SW 1271 (cell line): ENCODE measurements at regions not wholly inside any gene's neighbourhood (a gene's known extent, or its start where the extent isn't known, plus 50 kb on each side); places are given as distances from the start of the nearest gene placed in this dataset.
A peak's percentile ranks its signal among the peaks of the same experiment; 100 is the strongest.
"Not testable (repeated sequence)": the region's sequence is repeated elsewhere in the genome, so short reads cannot be mapped to it uniquely, and the experiment has no call there.

ENCODE experiments used
- DNase-seq, 2 experiments: peaks; one replicate each; lab custom pipeline; 2025; lab: John Stamatoyannopoulos, UW

DNA sequence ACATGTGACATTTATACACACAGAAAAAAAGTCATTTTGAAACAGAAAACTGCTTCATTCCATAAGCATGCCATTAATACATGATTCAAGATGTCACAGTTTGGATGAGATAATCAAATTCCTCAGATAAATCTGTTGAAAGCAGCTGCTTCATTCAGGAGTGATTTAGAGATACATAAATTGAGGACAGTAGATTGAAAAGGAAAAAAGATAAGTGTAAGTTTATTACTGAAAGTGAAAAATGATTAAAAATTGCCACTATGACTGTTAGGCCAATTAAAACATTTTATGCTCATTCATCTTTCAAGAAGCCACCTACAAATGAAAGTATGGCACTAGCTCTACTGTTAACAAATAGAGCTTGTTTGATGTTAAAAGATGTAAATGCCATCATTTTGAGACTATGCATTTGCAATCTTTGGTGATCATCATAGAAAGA is 136.9 kb upstream of the CDK6 start:
- no peak for DNase-seq

DNA sequence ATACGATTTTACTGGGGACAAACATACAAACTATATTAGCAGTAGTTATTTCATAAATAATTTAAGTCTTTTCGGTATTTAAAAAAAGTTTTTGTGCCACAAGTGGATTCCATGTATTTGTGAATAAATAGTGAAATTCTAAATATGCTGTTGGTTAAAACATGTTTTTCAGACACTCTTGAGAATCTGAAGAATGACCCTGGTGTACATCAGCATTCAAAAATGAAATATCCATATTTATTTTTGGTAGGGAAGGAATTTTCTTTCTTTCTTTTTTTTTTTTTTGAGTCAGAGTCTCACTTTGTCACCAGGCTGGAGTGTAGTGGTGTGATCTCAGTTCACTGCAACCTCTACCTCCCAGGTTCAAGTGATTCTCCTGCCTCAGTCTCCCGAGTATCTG is 136.1 kb upstream of the CDK6 start:
- DNase-seq, result no peak

- DNase-seq, result no peak
These were observed 132.7 kb upstream of the CDK6 start for GRCh38 chr7:92969061-92969460.

- DNase-seq, result no peak
These were observed 132.1 kb upstream of the CDK6 start for GRCh38 chr7:92968502-92968901.

DNA sequence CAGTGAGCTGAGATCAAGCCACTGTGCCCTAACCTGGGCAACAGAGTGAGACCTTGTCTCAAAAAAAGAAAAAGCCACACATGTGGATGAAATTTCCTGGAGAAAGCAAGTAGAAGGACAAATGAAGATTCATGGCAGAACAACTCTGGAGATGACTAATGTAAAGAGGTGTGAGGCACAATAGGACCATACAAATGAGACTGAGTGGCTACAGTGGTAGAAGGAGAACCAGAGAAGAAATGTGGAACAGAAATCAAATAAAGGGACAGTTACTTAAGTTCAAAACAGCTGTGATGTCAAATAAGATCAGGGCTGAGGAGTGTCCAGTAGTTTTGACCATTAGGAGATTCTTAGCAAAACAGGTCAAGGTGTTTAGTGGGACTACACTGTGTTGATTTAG is 130.9 kb upstream of the CDK6 start:
- DNase-seq, result no peak

DNA sequence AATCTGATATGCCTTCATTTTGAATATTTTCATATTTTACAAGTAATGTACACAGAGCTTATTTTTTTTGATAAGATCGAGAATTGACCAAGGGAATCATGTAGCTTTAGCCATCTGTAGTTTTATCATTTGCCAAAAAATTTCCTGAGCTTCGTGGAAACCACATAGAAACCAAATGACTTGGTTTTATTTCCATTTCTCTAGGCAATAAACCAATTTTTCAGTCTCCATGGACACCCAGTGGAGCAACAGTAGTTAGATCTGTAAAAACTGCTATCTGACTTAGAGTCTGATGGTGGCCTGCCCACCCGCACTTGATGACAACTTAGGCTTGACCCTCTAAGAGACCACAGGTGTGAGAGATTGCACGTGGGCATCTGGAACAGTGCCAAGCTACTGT is 127.8 kb upstream of the CDK6 start:
- DNase-seq, result no peak

DNA sequence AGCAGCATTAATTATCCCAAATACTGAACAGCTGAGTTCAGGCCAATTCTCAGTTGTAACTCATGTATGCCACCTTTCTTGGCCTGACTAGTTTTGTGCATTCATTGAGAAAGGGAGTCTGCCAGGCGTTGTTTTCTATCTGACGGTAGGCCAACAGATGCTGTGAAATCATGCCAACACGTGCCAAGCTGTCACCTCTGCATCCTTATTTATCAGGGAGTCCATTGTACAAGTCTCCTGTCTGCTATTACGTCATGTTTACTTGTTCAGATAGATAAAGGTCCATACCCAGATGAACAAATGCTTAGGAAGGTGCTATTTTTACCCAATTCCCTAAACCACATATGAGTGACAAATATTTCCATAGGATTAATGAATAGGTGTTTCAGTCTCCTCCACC is 127.2 kb upstream of the CDK6 start:
- DNase-seq, result no peak

GRCh38 chr7:92961961-92962360 is 125.6 kb upstream of the CDK6 start:
- no peak for DNase-seq

GRCh38 chr7:92956575-92956974 is 120.2 kb upstream of the CDK6 start:
- DNase-seq, result no peak

GRCh38 chr7:92955081-92955480 is 118.7 kb upstream of the CDK6 start:
- DNase-seq, result no peak

- DNase-seq, result no peak
These were observed 117.3 kb upstream of the CDK6 start for GRCh38 chr7:92953657-92954056.

- no peak for DNase-seq
These were observed 113.4 kb upstream of the CDK6 start for GRCh38 chr7:92949748-92950147.

DNA sequence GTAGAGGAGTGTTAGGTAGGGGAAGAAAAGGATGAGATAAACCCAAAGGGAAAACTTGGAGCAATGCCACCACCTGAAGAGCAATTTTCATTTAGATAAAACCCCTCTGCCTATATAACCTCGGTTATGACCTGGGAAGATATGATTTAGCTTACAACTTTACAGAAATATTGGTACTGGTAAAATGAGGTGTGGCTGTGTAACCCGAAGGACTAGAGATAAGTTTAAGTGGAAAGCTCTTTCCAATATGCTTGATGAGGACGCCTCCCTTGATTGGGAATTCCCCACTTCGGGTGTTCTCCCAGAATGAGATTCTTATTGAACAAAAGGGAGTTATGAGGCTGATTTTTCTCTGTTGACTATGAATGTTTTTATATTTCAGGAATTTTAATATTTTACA is 109.5 kb upstream of the CDK6 start:
- no peak for DNase-seq

GRCh38 chr7:92944633-92945032 is 108.3 kb upstream of the CDK6 start:
- DNase-seq, result no peak

DNA sequence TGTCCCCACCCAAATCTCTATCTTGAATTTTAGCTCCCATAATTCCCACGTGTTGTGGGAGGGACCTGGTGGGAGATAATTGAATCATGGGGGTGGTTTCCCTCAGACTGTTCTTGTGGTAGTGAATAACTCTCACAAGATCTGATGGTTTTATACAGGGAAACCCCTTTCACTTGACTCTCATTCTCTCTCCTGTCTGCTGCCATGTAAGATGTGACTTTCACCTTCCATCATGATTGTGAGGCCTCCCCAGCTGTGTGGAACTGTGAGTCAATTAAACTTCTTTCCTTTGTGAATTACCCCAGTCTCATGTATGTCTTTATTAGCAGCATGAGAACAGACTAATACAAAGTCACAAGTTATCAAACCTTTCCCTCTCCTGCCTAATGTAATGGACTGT is 106.3 kb upstream of the CDK6 start:
- DNase-seq, result not testable (repeated sequence)

- no peak for DNase-seq
These were observed 103.4 kb upstream of the CDK6 start for GRCh38 chr7:92939666-92940360.

DNA sequence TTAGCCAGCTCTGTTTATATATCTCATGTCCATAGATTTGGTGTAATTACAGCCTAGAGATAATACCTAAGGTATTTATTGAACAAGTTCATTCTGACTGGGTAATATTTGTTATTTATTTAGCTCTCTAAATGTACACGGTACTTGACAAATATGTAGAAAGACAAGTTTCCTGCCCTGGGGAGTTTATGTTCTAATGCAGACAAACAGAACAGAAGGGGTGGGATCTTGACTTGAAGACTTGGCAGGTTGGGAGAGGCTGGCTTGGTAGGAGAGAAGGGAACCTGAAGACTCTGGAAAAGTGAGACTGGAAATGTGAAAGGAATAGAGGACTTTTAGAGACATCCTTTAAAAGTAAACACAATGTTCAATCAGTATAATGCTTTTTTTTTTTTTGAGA is 97.7 kb upstream of the CDK6 start:
- no peak for DNase-seq

- no peak for DNase-seq
These were observed 96.1 kb upstream of the CDK6 start for GRCh38 chr7:92932450-92932849.

DNA sequence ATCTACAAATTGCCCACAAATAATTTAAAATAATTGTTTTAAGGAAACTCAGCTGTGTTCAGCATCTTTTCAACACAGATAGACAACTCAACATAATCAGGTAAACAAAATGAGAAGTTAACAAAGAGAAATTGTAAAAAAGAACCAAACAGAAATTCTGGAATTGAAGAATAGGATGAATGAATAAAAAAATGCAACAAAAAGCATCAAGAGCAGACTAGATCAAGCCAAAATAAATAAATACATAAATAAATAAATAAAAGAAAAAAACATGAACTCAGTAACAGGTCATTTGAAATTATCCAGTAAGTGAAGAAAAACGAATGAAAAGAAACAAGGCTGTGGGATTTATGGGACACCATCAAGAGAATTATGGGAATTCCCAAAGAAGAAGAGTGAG is 94.0 kb upstream of the CDK6 start:
- DNase-seq, result no peak

GRCh38 chr7:92926697-92927044 is 90.3 kb upstream of the CDK6 start:
- DNase-seq, result no peak

DNA sequence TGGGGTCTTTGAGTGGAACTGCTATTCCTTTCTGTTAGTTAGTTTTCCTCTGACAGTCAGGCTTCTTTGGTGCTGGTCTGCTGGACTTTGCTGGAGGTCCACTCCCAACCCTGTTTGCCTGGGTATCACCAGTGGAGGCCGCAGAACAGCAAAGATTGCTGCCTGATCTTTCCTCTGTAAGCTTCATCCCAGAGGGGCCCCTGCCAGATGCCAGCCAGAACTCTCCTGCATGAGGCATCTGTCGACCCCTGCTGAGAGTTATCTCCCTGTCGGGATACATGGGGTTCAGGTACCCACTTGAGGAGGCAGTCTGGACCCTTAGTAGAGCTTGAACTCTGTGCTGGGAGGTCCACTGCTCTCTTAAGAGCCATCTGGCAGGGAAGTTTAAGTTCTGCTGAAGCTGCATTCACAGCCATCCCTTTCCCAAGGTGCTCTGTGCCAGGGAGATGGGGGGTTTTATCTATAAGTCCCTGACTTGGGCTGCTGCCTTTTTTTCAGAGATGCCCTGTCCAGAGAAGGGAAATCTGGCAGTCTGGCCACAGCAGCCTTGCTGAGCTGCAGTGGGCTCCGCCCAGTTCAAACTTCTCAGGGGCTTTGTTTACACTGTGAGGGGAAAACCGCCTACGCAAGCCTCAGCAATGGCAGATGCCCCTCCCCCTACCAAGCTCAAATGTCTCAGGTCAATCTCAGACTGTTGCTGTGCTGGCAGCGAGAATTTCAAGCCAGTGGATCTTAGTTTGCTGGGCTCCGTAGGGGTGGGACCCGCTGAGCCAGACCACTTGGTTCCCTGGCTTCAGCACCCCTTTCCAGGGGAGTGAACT is 89.7 kb upstream of the CDK6 start:
- no peak for DNase-seq

DNA sequence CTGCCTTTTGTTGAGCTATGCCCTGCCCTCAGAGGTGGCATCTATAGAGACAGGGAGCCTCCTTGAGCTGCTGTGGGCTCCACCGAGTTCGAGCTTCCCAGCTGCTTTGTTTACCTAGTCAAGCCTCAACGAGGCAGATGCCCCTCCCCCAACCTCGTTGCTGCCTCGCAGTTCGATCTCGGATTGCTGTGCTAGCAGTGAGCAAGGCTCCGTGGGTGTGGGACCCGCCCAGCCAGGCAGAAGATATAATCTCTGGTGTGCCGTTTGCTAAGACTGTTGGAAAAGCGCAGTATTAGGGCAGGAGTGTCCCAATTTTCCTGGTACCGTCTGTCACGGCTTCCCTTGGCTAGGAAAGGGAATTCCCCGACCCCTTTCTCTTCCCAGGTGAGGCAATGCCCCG is 88.4 kb upstream of the CDK6 start:
- DNase-seq, result no peak

GRCh38 chr7:92917230-92917629 is 80.9 kb upstream of the CDK6 start:
- DNase-seq, result no peak

GRCh38 chr7:92916770-92917224 is 80.4 kb upstream of the CDK6 start:
- DNase-seq, result peak in 1 of 2 experiments; percentile 89
